Neural crest cell (in vitro differentiated cells): ENCODE measurements at regions not wholly inside any gene's neighbourhood (a gene's known extent, or its start where the extent isn't known, plus 50 kb on each side); places are given as distances from the start of the nearest gene placed in this dataset.

Experiments
- DNase-seq: peaks from one replicate; pipeline ENCODE4 v3.0.0; 2021; ENCODE audit warnings: low read depth, mixed read lengths, low spot score
- H3K27ac Mint-ChIP-seq: one replicate; pipeline ENCODE4 v1.8.0; 2021; ENCODE audit warnings: mild to moderate bottlenecking, mixed read lengths; ENCODE audit not compliant: unreplicated experiment
- H3K27me3 Mint-ChIP-seq: 2 replicates; pipeline ENCODE4 v1.8.0; 2021; ENCODE audit warnings: low read depth, mild to moderate bottlenecking, mixed read lengths
- H3K36me3 Mint-ChIP-seq: 2 replicates; pipeline ENCODE4 v1.8.0; 2021; ENCODE audit warnings: low read depth, mild to moderate bottlenecking, mixed read lengths
- H3K4me1 Mint-ChIP-seq: 2 replicates; pipeline ENCODE4 v1.8.0; 2021; ENCODE audit warnings: mixed read lengths
- H3K4me3 Mint-ChIP-seq: one replicate; pipeline ENCODE4 v1.8.0; 2021; ENCODE audit warnings: mild to moderate bottlenecking, mixed read lengths
- H3K9me3 Mint-ChIP-seq: 2 replicates; pipeline ENCODE4 v1.8.0; 2021; ENCODE audit warnings: mixed read lengths
- CTCF ChIP-seq: fragments of 200-600 bp; sonication (generic); conservative IDR thresholded peaks from 2 replicates; pipeline ENCODE4 v1.5.0; 2021; ENCODE audit warnings: antibody characterized with exemption, mild to moderate bottlenecking

- peak; percentile 65 for TF ChIP-seq CTCF
- peaks cover 14% of the 10 kb centered on the region for H3K4me1 Mint-ChIP-seq
- H3K9me3 Mint-ChIP-seq: no peaks in the 10 kb centered on the region
- H3K27ac Mint-ChIP-seq: no peak overlapping the region
- H3K27me3 Mint-ChIP-seq: no peaks in the 10 kb centered on the region
- no peaks in the 10 kb centered on the region for H3K36me3 Mint-ChIP-seq
- DNase-seq: no peak
- no peak overlapping the region for H3K4me3 Mint-ChIP-seq
Observed at GRCh38 chr18:76252880-76253279, 242.2 kb downstream of the ZNF516 start.

GRCh38 chr18:76252139-76252538 lies 242.9 kb downstream of the ZNF516 start:
- TF ChIP-seq CTCF: no peak
- Mint-ChIP-seq H3K4me3 (no peak overlapping the region), H3K4me1 (peaks cover 14% of the 10 kb centered on the region), H3K9me3 (no peaks in the 10 kb centered on the region), H3K27me3 (no peaks in the 10 kb centered on the region), H3K27ac (no peak overlapping the region), H3K36me3 (no peaks in the 10 kb centered on the region)
- no peak for DNase-seq

- DNase-seq: no peak
- no peak for TF ChIP-seq CTCF
- H3K36me3 Mint-ChIP-seq: no peaks in the 10 kb centered on the region
- no peak overlapping the region for H3K27ac Mint-ChIP-seq
- no peaks in the 10 kb centered on the region for H3K9me3 Mint-ChIP-seq
- no peaks in the 10 kb centered on the region for H3K27me3 Mint-ChIP-seq
- no peak overlapping the region for H3K4me3 Mint-ChIP-seq
- H3K4me1 Mint-ChIP-seq: peaks cover 11% of the 10 kb centered on the region
Observed at GRCh38 chr18:76251691-76252090, 243.4 kb downstream of the ZNF516 start.

- Mint-ChIP-seq H3K9me3 (peaks cover 5% of the 10 kb centered on the region), H3K36me3 (no peaks in the 10 kb centered on the region), H3K27me3 (no peaks in the 10 kb centered on the region), H3K4me1 (no peaks in the 10 kb centered on the region), H3K27ac (no peak overlapping the region), H3K4me3 (no peak overlapping the region)
- TF ChIP-seq CTCF: no peak
- DNase-seq: no peak
Observed at GRCh38 chr18:76246590-76246989, 248.5 kb downstream of the ZNF516 start.

DNA sequence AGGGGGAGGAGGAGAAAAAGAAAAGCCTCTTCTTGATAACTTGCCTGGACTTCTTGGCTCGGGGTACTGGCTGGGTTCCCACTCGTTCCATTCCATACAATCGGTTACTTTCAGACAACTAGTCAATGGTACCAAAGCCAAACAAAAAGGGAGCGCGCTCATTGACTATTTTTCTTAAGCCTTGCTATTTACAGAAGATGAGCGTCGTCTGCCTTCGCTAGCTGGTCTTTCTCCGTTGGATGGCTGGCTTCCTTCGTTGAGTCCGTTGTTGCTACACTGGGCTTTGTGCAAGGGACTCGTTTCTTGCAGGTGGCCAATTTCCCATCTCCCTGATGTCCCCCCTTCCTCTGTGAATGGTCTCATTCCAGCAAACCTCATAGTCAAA lies 260.4 kb downstream of the ZNF516 start:
- no peak for TF ChIP-seq CTCF
- H3K36me3 Mint-ChIP-seq: peaks cover 5% of the 10 kb centered on the region
- peaks cover 21% of the 10 kb centered on the region for H3K9me3 Mint-ChIP-seq
- H3K27ac Mint-ChIP-seq: no peak overlapping the region
- no peak overlapping the region for H3K4me3 Mint-ChIP-seq
- peaks cover 10% of the 10 kb centered on the region for H3K4me1 Mint-ChIP-seq
- H3K27me3 Mint-ChIP-seq: no peaks in the 10 kb centered on the region
- DNase-seq: no peak
